T47D (cell line): ENCODE measurements at regions not wholly inside any gene's neighbourhood (a gene's known extent, or its start where the extent isn't known, plus 50 kb on each side); places are given as distances from the start of the nearest gene placed in this dataset.

Experiments used
- DNase-seq, 2 experiments: peaks; one replicate each; pipeline versions ENCODE4 v3.0.0 to v3.0.0-alpha.2; 2011 to 2012; ENCODE audit warnings: low read depth in 1 of 2, low spot score in 1 of 2
- JUND ChIP-seq: IDR thresholded peaks from 2 replicates; pipeline ENCODE4 v1.6.1; 2012; ENCODE audit warnings: low read depth
- in situ Hi-C: cut with HindIII; loops from 2 replicates; pipeline ENCODE4 v1.10.0; 2016; ENCODE audit warnings: low sequenced_read_pairs, low pct_unique_long_range_greater_than_20kb

DNA sequence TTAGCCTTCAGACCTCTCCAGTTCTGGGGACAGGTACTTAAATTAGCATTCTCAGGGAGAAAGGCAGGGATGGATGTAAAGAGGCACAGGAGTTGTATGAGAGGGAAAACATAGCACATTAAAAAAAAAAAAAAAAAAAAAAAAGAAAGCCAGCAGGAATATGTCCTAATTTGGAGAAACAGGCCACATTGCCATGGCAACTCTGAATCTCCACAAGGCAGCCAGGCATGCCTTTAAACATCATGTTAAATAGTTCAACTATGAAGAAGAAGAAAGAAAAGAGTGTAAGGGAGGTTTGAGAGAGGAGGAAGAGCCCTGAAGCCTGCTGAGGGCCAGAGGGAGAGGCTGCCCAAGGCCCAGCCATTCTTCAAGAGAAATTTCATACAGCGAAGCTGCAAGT is 145.8 kb downstream of the GRIN2B start:
- no peak for TF ChIP-seq JUND
- in situ Hi-C loops, result no loop called here
- DNase-seq, result no peak

DNA sequence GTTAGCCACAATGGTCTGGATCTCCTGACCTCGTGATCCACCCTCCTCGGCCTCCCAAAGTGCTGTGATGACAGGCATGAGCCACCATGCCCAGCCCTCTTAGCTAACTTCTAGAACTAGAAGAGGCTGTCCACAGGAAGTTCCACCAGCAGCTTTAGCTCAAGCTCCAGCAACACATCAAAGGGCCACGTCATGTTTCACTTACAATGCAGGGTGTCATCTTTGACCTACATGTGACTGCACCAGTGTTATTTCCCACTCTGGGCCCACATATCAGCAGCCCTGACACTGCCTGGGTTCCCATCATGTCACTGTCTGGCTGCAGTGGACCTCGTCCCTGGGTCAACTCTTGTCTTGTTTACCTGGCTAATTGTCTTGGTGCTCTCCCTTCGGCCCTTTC is 147.2 kb downstream of the GRIN2B start:
- DNase-seq, result no peak
- in situ Hi-C loops, result no loop called here

DNA sequence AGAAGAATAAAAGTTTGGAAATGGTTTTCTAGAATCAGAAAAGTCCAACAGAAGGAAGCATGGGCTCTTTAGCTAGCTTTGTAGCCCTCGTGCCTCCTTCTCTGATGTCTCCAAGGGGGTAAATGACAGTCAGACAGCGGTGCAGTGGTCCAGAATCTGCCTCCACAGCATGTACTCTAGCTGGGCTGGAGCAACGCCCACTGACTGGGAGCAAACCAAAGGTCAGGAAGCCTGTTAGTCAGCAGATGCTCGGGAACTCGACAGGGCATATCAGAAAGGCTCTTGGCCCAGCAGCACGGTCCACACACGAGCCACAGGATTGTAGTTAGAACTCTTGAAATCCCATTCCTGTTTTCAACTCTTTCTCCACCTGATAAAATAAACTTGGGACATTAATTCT is 164.3 kb downstream of the GRIN2B start:
- in situ Hi-C loops, result no loop called here
- no peak for TF ChIP-seq JUND
- no peak for DNase-seq

More for the DNA sequence above, 147.2 kb downstream of the GRIN2B start:
- no peak for TF ChIP-seq JUND

DNA sequence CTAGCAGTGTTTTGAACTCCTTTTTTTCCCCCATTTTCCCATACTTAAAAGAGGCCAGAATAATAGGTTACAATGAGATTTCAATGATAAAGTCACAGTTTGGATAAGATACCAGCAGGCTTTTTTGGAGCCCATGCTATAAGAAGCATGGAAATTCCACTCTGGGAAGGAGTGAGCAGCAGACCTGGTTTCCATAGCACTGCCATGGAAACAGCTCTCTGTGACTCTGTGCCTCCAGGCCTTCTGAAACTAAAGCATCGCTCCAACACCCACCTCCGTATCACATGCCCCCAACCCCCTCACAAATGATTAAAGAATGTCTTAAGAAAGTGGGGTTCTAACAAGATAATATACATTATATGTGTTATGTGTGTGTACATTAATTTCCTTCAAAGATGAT is 165.0 kb downstream of the GRIN2B start:
- TF ChIP-seq JUND, result no peak
- DNase-seq, result no peak
- in situ Hi-C loops, result no loop called here

DNA sequence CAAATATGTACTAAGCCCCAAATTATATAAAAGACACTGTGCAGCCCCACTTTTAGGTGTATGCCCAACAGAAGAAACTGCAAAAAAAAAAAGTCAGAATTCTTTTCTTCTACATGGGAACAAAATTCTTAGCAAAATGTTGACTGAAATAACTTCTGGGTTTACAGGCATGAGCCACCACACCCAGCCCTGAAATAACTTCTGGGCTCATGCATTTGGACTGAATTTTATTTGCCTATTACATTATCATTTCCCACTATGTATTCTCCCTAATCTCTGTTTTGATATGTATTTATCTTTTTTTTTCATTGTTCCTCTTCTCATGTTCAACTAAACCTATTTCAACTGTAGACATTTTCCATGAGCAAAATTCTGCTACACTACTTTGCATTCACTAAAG is 169.2 kb downstream of the GRIN2B start:
- in situ Hi-C loops, result no loop called here
- DNase-seq, result no peak
- no peak for TF ChIP-seq JUND

DNA sequence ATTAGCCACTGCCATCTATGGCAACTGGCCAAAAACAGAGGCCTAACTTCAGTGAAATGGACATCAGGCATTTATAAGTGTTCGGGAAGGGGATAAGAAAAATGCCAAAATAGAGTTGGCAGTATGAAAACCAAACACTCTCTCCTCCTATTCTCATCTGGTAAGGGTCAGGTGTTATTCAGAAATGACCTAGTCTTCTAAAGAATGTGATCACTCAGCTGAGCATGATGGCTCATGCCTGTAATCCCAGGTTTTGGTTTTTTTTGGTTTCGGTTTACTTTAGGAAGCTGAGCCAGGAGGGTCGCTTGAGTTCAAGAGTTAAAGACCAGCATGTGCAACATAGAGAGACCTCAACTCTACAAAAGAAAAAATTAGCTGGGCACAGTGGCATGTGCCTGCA is 170.3 kb downstream of the GRIN2B start:
- no peak for DNase-seq
- in situ Hi-C loops, result no loop called here
- TF ChIP-seq JUND, result no peak

DNA sequence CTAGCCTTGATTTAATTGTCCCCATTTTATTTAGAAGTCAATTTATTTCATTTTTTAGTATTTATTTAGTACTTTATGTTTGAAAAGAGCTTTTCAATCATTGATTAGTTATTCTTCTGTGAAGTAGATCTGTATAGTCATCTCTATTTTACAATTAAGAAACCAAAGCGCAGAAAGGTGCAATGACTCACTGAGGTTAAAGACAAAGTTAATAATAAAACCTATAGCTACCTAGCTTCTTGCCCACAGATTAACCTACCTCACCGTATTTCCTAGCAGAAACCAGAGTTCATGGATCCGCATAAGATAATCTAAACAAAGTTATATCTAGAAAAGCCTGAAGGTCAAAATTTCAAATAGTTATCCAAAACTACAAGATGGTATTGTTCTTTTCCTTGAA is 176.4 kb downstream of the GRIN2B start:
- DNase-seq, result no peak
- in situ Hi-C loops, result no loop called here
- TF ChIP-seq JUND, result no peak

DNA sequence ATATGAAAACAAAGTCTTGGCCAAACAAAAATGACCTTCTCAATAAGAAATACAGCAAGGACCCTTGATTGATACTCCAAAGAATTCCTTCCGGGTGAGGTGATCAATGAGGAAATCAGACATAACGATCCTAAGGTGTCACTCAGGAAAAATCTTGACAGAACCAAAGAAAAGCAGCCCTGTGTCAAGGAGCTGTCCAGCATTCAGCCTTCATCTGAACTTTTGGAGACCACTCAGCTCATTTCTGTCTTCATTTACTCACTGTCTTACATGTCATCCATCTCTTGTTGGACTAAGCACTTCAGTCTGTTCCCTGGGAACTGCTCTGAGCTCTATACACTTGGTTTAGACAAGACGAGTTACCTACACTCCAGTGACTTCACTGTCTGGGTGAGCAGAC is 179.9 kb downstream of the GRIN2B start:
- in situ Hi-C loops, result no loop called here
- DNase-seq, result no peak
- TF ChIP-seq JUND, result no peak

DNA sequence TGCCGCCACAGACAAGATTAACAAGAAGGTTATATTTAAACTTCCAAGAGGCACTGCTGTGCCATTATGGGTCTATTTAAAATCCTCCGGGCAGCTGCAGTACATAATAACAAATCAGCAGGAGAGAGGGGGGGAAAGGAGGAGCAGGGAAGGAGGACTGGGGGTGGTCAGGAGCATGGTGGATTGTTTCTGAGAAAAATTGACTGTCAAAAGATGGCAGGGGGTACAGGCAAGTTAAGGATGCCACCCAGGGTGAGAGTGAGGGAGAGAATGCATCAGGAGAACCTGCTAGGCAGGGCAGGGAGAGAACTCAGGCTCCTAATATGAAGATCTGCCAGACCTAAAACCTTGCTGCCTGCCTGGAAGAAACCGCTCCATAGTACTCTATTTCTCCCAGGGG is 181.8 kb downstream of the GRIN2B start:
- TF ChIP-seq JUND, result no peak
- DNase-seq, result no peak
- in situ Hi-C loops, result no loop called here

DNA sequence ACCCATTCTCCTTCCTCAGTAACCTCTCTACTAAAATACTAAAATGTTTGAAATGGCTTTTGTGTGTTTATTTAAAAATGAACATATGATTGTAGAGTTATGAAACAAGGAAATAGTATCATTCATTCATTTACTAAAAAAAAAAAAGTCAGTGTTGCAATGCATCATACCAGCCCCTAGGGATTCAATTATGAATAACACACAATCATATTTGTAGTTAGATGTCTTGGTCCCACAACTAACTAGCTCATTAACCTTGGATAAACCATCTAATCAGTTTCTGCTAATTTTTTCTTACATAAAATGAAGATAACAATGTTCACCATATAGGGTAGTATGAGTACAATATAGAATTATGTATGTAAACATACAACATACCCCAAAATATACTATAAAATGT is 183.2 kb downstream of the GRIN2B start:
- TF ChIP-seq JUND, result no peak
- in situ Hi-C loops, result no loop called here
- no peak for DNase-seq

DNA sequence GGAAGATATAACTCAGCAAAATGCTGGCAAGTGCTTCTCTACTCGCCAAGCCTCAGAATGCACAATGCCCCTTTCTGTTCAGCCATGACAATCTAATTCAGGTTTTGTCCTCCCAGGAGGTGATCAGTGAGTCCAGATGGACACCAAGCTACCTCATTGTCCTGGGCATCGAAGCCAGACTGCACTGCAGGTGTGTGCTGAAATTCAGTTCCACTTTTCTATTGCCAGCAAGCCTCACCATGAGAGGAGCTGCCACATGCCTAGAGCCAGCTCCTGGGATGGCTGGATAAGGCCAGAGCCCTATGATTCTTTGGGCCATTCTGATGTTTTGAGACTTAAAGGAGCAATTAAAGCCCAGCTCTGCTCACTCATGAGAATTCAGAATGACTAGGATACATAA is 186.7 kb downstream of the GRIN2B start:
- DNase-seq, result no peak
- TF ChIP-seq JUND, result no peak
- in situ Hi-C loops, result no loop called here

DNA sequence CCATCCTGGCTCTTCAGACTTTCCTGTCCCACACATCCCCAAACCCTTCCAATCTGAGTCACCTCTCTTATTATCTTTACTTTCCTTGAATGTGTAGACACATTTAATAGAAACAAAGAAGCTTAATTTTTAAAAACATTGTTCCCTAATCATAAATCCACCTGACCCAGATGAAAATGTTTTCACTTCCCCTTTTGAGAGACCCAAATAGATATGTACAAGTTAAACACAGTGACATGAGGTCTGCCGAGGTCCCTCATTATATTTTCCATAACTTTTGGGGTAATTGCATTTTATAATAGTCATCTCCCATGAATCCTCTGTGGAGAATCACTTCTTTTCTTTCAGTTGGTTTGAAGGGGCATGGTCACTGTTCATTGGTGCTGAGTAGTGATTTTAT is 191.1 kb downstream of the GRIN2B start:
- in situ Hi-C loops, result no loop called here
- no peak for TF ChIP-seq JUND

DNA sequence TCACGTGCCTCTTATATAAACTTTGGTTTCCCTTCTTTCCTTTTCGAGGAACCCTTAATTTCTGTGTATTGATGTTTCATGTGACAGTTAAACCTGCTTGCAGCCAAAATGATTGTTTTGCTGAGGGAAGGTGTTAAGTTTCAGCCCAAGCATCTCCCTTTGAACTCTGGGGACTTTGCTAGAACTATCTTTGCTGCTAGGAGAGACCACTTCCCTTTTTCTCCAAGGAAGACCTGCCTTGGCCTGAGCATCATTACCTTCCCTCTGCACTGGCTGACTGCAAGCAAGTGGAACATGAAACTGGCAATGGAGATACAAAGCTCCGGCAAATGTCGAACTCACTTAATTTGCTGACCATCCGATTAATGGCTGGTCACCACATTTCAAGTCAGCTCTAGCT is 192.8 kb downstream of the GRIN2B start:
- no peak for DNase-seq
- TF ChIP-seq JUND, result no peak
- in situ Hi-C loops, result no loop called here

More for the DNA sequence above, 191.1 kb downstream of the GRIN2B start:
- DNase-seq, result no peak

DNA sequence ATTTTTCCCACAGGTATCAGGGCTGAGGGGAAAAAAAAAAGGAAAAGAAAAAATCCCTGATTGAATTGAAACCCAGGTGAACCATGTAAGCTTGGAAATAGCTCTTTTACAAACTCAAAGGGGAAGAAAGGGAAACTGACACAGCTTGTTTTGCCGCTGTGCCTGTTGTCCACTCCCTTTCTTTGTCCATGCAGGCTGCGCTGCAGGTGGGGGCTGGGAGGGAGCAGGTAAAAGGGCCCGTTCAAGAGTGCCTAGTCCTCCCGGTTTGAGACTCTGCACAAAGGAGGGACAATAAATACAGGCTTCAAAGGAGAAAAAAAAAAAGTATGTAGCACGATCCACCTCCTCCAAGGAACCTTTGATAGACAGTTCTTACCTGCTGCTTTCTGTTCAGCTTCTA is 194.8 kb downstream of the GRIN2B start:
- in situ Hi-C loops, result no loop called here
- no peak for TF ChIP-seq JUND
- DNase-seq, result no peak

DNA sequence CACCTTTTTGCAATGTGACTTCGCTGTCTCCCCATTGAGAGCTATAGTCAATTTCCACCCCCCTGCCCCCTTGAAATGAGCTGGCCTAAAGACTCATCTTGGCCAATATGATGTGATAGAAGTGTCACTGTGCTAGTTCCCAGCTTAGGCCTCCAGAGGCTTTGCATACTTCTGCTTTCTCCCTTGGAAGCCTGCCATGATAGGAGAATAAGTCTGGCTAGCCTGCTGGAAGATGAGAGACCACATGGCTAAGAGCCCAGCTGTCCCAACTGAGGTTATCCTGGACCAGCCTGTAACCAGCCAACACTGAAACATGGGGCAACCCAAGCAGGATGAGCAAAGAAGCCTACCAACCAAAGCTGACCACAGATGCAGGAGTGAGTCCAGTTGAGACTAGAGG is 196.9 kb downstream of the GRIN2B start:
- DNase-seq, result no peak
- in situ Hi-C loops, result no loop called here
- TF ChIP-seq JUND, result no peak
